ENCODE measurements at regions not wholly inside any gene's neighbourhood (a gene's known extent, or its start where the extent isn't known, plus 50 kb on each side); places are given as distances from the start of the nearest gene placed in this dataset.
"Not testable (repeated sequence)": the region's sequence is repeated elsewhere in the genome, so short reads cannot be mapped to it uniquely, and the experiment has no call there.

- no TSS peak for BruUV-seq (replicated peaks)
- no peak for DNase-seq
- Mint-ChIP-seq H3K36me3 (ENCODE audit: insufficient read depth, unreplicated experiment) (no peaks in the 10 kb centered on the region), H3K4me3 (ENCODE audit: low read depth, unreplicated experiment) (no peak overlapping the region), H3K27me3 (ENCODE audit: unreplicated experiment) (no peaks in the 10 kb centered on the region), H3K27ac (ENCODE audit: unreplicated experiment) (no peak overlapping the region), H3K4me1 (ENCODE audit: low read depth, unreplicated experiment) (no peaks in the 10 kb centered on the region), H3K9me3 (ENCODE audit: low read depth, unreplicated experiment) (peaks cover 6% of the 10 kb centered on the region)
- no peak for TF ChIP-seq CTCF (IDR thresholded peaks at IDR 0.05; ENCODE audit: unreplicated experiment)
- CTCF ChIA-PET, result no interaction called here
- intact Hi-C loops (cut with micrococcal nuclease; ENCODE audit: unreplicated experiment), result no loop called here
Measured at GRCh38 chr1:182159443-182159842, 97.9 kb upstream of the ZNF648 start.

- BruUV-seq (replicated peaks), result no TSS peak
Measured at GRCh38 chr1:182157187-182157586, 95.7 kb upstream of the ZNF648 start.

DNA sequence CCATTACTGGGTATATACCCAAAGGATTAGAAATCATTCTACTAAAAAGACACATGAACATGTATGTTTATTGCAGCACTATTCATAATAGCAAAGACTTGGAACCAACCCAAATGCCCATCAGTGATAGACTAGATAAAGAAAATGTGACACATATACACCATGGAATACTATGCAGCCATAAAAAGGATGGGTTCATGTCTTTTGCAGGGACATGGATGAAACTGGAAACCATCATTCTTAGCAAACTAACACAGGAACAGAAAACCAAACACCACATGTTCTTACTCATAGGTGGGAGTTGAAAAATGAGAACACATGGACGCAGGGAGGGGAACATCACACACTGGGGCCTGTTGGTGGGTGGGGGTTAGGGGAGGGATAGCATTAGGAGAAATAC, 92.9 kb upstream of the ZNF648 start:
- DNase-seq; H3K27me3 Mint-ChIP-seq (ENCODE audit: unreplicated experiment); H3K9me3 Mint-ChIP-seq (ENCODE audit: low read depth, unreplicated experiment); H3K4me1 Mint-ChIP-seq (ENCODE audit: low read depth, unreplicated experiment); H3K4me3 Mint-ChIP-seq (ENCODE audit: low read depth, unreplicated experiment); intact Hi-C loops (cut with micrococcal nuclease; ENCODE audit: unreplicated experiment); BruUV-seq (replicated peaks); H3K27ac Mint-ChIP-seq (ENCODE audit: unreplicated experiment); H3K36me3 Mint-ChIP-seq (ENCODE audit: insufficient read depth, unreplicated experiment); CTCF ChIA-PET: not testable (repeated sequence)

More at GRCh38 chr1:182157187-182157586, 95.7 kb upstream of the ZNF648 start:
- Mint-ChIP-seq H3K27me3 (ENCODE audit: unreplicated experiment) (no peaks in the 10 kb centered on the region), H3K4me3 (ENCODE audit: low read depth, unreplicated experiment) (no peak overlapping the region), H3K27ac (ENCODE audit: unreplicated experiment) (no peak overlapping the region), H3K36me3 (ENCODE audit: insufficient read depth, unreplicated experiment) (no peaks in the 10 kb centered on the region), H3K9me3 (ENCODE audit: low read depth, unreplicated experiment) (peaks cover 6% of the 10 kb centered on the region), H3K4me1 (ENCODE audit: low read depth, unreplicated experiment) (no peaks in the 10 kb centered on the region)
- CTCF ChIA-PET, result no interaction called here
- no peak for TF ChIP-seq CTCF (IDR thresholded peaks at IDR 0.05; ENCODE audit: unreplicated experiment)
- intact Hi-C loops (cut with micrococcal nuclease; ENCODE audit: unreplicated experiment), result no loop called here
- no peak for DNase-seq

- intact Hi-C loops (cut with micrococcal nuclease; ENCODE audit: unreplicated experiment), result no loop called here
- CTCF ChIA-PET, result no interaction called here
- Mint-ChIP-seq H3K4me3 (ENCODE audit: low read depth, unreplicated experiment) (no peak overlapping the region), H3K9me3 (ENCODE audit: low read depth, unreplicated experiment) (no peaks in the 10 kb centered on the region), H3K4me1 (ENCODE audit: low read depth, unreplicated experiment) (peaks cover 15% of the 10 kb centered on the region), H3K27me3 (ENCODE audit: unreplicated experiment) (no peaks in the 10 kb centered on the region), H3K36me3 (ENCODE audit: insufficient read depth, unreplicated experiment) (no peaks in the 10 kb centered on the region), H3K27ac (ENCODE audit: unreplicated experiment) (no peak overlapping the region)
- DNase-seq, result no peak
- TF ChIP-seq CTCF (IDR thresholded peaks at IDR 0.05; ENCODE audit: unreplicated experiment), result no peak
- no TSS peak for BruUV-seq (replicated peaks)
Measured at GRCh38 chr1:182149411-182149965, 88.0 kb upstream of the ZNF648 start.

DNA sequence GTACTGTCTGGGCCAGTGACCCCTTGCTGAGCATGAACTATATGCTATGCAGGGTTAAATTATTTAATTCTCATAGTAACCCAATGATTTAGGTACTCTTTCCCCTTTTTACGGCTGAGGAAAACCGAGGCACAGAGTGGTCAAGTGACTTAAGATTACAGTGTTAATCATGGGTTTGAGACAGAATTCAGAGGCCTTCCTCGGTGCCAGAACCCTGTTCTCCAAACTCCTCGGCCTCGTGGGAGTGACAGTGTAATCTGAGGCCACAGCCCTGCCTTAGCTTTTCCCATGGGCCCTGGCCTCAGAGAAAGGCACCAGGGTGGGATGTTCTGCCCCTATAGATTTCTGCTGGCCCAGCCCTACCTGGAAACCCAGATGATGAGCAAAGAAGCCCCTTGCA, 86.4 kb upstream of the ZNF648 start:
- CTCF ChIA-PET, result no interaction called here

More for the DNA sequence above, 86.4 kb upstream of the ZNF648 start:
- Mint-ChIP-seq H3K27ac (ENCODE audit: unreplicated experiment) (no peak overlapping the region), H3K36me3 (ENCODE audit: insufficient read depth, unreplicated experiment) (no peaks in the 10 kb centered on the region), H3K27me3 (ENCODE audit: unreplicated experiment) (no peaks in the 10 kb centered on the region), H3K9me3 (ENCODE audit: low read depth, unreplicated experiment) (no peaks in the 10 kb centered on the region), H3K4me1 (ENCODE audit: low read depth, unreplicated experiment) (peaks cover 30% of the 10 kb centered on the region), H3K4me3 (ENCODE audit: low read depth, unreplicated experiment) (no peak overlapping the region)
- intact Hi-C loops (cut with micrococcal nuclease; ENCODE audit: unreplicated experiment), result no loop called here
- BruUV-seq (replicated peaks), result no TSS peak
- no peak for TF ChIP-seq CTCF (IDR thresholded peaks at IDR 0.05; ENCODE audit: unreplicated experiment)
- DNase-seq, result no peak

Measured in Calu3 (cell line).